ENCODE measurements at regions not wholly inside any gene's neighbourhood (a gene's known extent, or its start where the extent isn't known, plus 50 kb on each side); places are given as distances from the start of the nearest gene placed in this dataset.
"Not testable (repeated sequence)": the region's sequence is repeated elsewhere in the genome, so short reads cannot be mapped to it uniquely, and the experiment has no call there.

DNA sequence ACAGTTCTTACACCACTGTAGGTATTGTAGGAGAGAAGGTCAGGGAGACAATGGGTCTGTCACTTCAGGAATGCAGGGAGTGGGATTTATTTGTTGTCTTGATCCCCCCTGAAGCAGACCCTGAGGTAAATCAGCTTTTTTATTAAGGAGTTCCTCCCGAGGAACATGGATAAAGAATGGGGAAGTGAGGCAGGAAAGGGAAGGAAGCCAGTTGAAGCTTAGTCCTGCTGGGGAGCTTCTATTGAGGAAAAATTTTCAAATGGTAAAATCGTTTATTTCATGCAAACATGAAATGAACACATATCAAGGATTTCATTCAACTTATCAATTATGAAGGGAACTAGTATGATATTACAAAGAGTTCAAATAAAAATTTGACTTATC, 318.6 kb upstream of the PIK3R1 start:
- TF ChIP-seq, protein P1, sequence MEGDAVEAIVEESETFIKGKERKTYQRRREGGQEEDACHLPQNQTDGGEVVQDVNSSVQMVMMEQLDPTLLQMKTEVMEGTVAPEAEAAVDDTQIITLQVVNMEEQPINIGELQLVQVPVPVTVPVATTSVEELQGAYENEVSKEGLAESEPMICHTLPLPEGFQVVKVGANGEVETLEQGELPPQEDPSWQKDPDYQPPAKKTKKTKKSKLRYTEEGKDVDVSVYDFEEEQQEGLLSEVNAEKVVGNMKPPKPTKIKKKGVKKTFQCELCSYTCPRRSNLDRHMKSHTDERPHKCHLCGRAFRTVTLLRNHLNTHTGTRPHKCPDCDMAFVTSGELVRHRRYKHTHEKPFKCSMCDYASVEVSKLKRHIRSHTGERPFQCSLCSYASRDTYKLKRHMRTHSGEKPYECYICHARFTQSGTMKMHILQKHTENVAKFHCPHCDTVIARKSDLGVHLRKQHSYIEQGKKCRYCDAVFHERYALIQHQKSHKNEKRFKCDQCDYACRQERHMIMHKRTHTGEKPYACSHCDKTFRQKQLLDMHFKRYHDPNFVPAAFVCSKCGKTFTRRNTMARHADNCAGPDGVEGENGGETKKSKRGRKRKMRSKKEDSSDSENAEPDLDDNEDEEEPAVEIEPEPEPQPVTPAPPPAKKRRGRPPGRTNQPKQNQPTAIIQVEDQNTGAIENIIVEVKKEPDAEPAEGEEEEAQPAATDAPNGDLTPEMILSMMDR (IDR thresholded peaks at IDR 0.05; ENCODE audit: low read depth, low read length), result no peak
- no peak for DNase-seq (ENCODE audit: extremely low read depth, low read depth)

DNA sequence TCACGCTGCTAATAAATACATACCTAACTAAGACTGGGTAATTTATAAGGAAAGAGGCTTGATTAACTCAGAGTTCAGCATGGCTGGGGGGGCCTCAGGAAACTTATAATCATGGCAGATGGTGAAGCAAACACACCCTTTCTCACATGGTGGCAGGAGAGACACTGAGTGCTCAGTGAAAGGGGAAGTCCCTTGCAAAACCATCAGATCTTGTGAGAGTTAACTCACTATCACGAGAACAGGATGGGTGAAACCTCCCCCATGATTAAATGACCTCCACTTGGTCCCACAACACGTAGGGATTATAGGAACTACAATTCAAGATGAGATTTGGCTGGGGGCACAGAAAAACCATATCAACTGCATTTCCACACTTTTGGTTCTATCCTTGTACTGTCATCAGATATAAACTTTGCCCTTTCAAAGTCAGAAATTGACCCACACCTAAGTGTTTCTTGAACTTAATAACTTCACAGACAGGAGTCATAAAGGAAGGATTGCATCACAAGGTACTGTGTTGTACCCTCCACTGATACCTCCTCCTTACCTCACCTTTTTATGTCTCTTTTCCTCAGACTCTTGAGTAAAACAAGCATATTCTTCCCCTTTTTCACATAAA, 319.1 kb upstream of the PIK3R1 start:
- TF ChIP-seq, protein P1 (IDR thresholded peaks at IDR 0.05; ENCODE audit: low read depth, low read length), result no peak
- DNase-seq (ENCODE audit: extremely low read depth, low read depth), result no peak

DNA sequence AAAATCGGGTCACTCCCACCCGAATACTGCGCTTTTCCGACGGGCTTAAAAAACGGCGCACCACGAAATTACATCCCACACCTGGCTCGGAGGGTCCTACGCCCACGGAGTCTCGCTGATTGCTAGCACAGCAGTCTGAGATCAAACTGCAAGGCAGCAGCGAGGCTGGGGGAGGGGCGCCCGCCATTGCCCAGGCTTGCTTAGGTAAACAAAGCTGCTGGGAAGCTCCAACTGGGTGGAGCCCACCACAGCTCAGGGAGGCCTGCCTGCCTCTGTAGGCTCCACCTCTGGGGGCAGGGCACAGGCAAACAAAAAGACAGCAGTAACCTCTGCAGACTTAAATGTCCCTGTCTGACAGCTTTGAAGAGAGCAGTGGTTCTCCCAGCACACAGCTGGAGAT, 325.7 kb upstream of the PIK3R1 start:
- not testable (repeated sequence) for DNase-seq (ENCODE audit: extremely low read depth, low read depth)

DNA sequence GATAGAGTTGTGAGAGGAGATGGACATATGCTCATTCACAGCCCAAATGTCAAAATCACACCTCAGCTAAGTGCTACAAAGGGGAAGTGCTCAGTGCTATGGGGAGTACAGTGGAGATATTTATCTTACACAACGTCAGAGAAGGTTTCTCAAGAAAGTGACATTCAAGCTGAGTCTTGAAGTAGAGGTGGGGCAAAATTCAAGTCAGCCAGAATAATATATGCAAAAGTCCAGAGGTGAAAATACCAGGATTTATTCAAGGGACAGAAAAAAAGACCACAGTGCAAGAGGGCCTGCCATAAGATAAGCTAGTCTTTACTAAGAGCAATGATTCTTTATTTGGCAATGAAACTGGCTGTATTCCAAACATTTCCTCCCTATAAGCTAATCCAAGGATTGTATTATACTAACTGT, 327.8 kb upstream of the PIK3R1 start:
- TF ChIP-seq, protein P1 (IDR thresholded peaks at IDR 0.05; ENCODE audit: low read depth, low read length), result no peak
- DNase-seq (ENCODE audit: extremely low read depth, low read depth), result no peak

DNA sequence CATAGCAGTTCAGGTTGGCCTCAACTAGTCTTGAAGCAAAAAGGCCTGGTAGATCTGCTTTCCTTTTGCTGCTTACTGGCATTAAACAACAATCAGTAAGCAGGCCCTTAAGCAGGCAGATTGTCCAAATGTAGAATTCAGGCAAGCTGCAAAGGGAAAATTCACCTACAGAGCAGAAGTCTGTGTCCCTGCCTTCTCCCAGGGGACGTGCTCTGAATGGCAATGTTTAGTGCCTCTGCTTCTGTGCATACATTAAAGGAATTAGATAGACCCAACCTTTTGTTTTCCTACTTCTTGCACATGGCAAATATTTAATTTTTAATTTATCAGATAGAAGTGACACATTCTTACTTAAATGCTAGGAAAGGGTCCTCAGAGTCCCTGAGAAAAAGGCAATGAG, 328.8 kb upstream of the PIK3R1 start:
- TF ChIP-seq, protein P1 (IDR thresholded peaks at IDR 0.05; ENCODE audit: low read depth, low read length), result no peak
- DNase-seq (ENCODE audit: extremely low read depth, low read depth), result no peak

DNA sequence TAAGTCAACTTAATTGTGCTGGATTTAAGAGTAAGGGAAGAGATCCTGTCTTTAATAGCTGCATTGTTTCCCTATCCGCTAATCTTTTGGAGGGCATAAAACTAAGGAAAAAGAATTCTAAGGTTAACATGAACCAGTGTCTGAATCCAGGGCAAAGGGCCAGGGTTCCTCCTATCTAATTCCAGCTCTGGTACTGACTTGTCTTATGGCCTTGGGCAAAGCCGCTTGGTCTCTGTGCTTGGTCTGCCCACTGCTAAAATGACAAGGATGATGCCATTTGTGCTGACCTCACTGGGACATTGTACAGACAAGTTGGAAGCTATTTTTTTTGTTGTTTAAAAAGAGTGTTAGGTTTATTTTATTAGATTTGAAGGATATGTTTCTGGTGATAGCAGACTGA, 334.7 kb upstream of the PIK3R1 start:
- TF ChIP-seq, protein P1 (IDR thresholded peaks at IDR 0.05; ENCODE audit: low read depth, low read length), result no peak
- no peak for DNase-seq (ENCODE audit: extremely low read depth, low read depth)

DNA sequence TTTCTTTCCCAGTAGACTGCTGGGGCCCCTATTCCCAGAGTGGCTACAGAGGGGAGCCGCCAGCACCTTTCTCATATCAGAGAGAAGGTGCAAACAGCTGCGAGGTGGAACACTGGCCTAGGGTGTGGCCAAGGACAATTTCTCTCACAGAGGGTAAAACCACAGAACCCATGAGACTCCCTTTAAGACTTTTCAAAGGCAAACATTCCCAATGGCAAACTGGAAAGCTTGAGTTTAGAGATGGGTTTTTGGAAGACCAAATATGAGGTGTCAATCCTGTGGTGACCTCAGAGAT, 335.1 kb upstream of the PIK3R1 start:
- no peak for DNase-seq (ENCODE audit: extremely low read depth, low read depth)
- TF ChIP-seq, protein P1 (IDR thresholded peaks at IDR 0.05; ENCODE audit: low read depth, low read length), result no peak

Measured in AG09319 (cell line).